GM21515 (cell line): ENCODE measurements at regions not wholly inside any gene's neighbourhood (a gene's known extent, or its start where the extent isn't known, plus 50 kb on each side); places are given as distances from the start of the nearest gene placed in this dataset.

Source experiments
- ATAC-seq: cut with Tn5 transposase; IDR thresholded peaks from one replicate; pipeline ENCODE4 v1.9.1; 2021; ENCODE audit not compliant: unreplicated experiment

GRCh38 chr15:95972041-95972553 is 358.4 kb upstream of the NR2F2 start:
- no peak for ATAC-seq

- ATAC-seq, result no peak
Measured at GRCh38 chr15:95972812-95973211, 357.7 kb upstream of the NR2F2 start.

GRCh38 chr15:95973566-95974256 is 356.8 kb upstream of the NR2F2 start:
- peak; percentile 54 for ATAC-seq

GRCh38 chr15:95975212-95975611 is 355.3 kb upstream of the NR2F2 start:
- ATAC-seq, result peak; percentile 68

GRCh38 chr15:95979286-95979685 is 351.2 kb upstream of the NR2F2 start:
- no peak for ATAC-seq

- ATAC-seq, result no peak
Measured at GRCh38 chr15:95981209-95981608, 349.3 kb upstream of the NR2F2 start.

- no peak for ATAC-seq
Measured at GRCh38 chr15:95987299-95987698, 343.2 kb upstream of the NR2F2 start.

- no peak for ATAC-seq
Measured at GRCh38 chr15:95987886-95988573, 342.5 kb upstream of the NR2F2 start.

- ATAC-seq, result no peak
Measured at GRCh38 chr15:95988574-95988887, 342.0 kb upstream of the NR2F2 start.

GRCh38 chr15:95989392-95989791 is 341.1 kb upstream of the NR2F2 start:
- no peak for ATAC-seq

GRCh38 chr15:95990833-95991232 is 339.7 kb upstream of the NR2F2 start:
- no peak for ATAC-seq

- ATAC-seq, result no peak
Measured at GRCh38 chr15:95994418-95994817, 336.1 kb upstream of the NR2F2 start.

- ATAC-seq, result no peak
Measured at GRCh38 chr15:95995375-95996168, 334.9 kb upstream of the NR2F2 start.

GRCh38 chr15:95996494-95996893 is 334.0 kb upstream of the NR2F2 start:
- ATAC-seq, result no peak

- no peak for ATAC-seq
Measured at GRCh38 chr15:95998935-95999334, 331.6 kb upstream of the NR2F2 start.

- ATAC-seq, result no peak
Measured at GRCh38 chr15:96002890-96003859, 327.3 kb upstream of the NR2F2 start.

GRCh38 chr15:96005906-96006305 is 324.6 kb upstream of the NR2F2 start:
- no peak for ATAC-seq

GRCh38 chr15:96011136-96011535 is 319.4 kb upstream of the NR2F2 start:
- no peak for ATAC-seq

GRCh38 chr15:96014939-96015338 is 315.6 kb upstream of the NR2F2 start:
- no peak for ATAC-seq

- ATAC-seq, result no peak
Measured at GRCh38 chr15:96019114-96019513, 311.4 kb upstream of the NR2F2 start.

GRCh38 chr15:96020133-96020532 is 310.4 kb upstream of the NR2F2 start:
- no peak for ATAC-seq
